ENCODE measurements at regions not wholly inside any gene's neighbourhood (a gene's known extent, or its start where the extent isn't known, plus 50 kb on each side); places are given as distances from the start of the nearest gene placed in this dataset.

DNA sequence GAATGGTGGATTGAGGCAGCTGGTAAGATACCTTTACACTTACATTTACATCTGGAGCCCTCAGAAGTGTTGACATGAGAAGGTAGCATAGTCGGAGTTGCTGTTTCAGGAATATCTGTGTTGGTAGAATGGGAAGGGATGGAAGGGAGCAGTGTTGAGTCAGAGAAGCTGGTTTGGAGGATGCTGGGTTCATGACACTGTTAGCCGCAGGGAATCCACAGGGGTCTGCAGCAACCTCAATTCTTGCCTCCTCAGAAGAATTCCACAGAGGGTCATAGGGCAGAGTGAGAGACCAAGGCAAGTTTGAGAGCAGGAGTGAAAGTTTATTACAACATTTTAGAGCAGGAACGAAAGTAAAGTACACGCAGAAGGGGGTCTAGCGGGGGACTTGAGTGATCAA, 536.8 kb downstream of the QKI start:
- H3K4me3 ChIP-seq (ENCODE audit: low read depth, low read length), result no peak overlapping the region
- TF ChIP-seq, protein P1, sequence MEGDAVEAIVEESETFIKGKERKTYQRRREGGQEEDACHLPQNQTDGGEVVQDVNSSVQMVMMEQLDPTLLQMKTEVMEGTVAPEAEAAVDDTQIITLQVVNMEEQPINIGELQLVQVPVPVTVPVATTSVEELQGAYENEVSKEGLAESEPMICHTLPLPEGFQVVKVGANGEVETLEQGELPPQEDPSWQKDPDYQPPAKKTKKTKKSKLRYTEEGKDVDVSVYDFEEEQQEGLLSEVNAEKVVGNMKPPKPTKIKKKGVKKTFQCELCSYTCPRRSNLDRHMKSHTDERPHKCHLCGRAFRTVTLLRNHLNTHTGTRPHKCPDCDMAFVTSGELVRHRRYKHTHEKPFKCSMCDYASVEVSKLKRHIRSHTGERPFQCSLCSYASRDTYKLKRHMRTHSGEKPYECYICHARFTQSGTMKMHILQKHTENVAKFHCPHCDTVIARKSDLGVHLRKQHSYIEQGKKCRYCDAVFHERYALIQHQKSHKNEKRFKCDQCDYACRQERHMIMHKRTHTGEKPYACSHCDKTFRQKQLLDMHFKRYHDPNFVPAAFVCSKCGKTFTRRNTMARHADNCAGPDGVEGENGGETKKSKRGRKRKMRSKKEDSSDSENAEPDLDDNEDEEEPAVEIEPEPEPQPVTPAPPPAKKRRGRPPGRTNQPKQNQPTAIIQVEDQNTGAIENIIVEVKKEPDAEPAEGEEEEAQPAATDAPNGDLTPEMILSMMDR (IDR thresholded peaks at IDR 0.05; ENCODE audit: control insufficient read depth, extremely low read depth, insufficient read depth), result no peak
- no peak for DNase-seq (ENCODE audit: low read depth)

DNA sequence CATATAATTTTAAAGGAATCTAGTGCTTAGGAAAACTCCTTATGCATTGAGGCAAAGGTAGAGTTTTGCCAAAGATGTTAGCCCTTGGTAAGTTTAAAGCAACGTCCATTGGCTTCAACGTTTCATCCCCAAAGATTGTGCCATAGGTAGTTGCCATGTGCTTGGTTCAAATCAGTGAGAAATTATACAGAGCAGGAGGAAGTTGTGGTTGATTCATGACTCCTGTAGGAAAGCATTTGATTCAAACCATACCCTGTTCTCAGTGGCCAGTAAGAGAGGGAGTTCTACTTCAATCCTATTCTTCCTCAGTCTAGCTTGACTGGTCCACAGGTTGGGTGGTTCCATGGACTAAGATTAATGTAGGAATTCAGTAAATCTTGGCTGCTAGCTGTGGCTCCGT, 535.6 kb downstream of the QKI start:
- H3K4me3 ChIP-seq (ENCODE audit: low read depth, low read length), result no peak overlapping the region
- no peak for DNase-seq (ENCODE audit: low read depth)
- TF ChIP-seq, protein P1 (IDR thresholded peaks at IDR 0.05; ENCODE audit: control insufficient read depth, extremely low read depth, insufficient read depth), result no peak

DNA sequence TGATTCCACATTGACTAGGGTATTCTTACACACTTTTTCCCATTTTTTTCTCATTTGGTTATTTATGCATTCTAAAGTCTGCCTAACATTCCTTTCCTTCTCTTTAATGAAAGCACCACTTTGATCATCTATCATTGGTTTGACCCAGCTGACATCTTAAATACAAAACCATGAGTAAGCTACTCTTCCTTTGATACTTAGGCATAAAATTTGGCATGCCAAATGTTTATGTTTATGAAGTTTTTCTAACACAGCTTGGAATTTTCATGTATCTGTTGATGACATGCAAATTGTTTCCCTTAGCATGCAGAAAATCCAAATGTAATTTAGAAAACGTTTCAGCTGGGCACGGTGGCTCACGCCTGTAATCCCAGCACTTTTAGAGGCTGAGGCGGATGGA, 534.9 kb downstream of the QKI start:
- TF ChIP-seq, protein P1 (IDR thresholded peaks at IDR 0.05; ENCODE audit: control insufficient read depth, extremely low read depth, insufficient read depth), result no peak
- no peak for DNase-seq (ENCODE audit: low read depth)
- H3K4me3 ChIP-seq (ENCODE audit: low read depth, low read length), result no peak overlapping the region

- TF ChIP-seq, protein P1 (IDR thresholded peaks at IDR 0.05; ENCODE audit: control insufficient read depth, extremely low read depth, insufficient read depth), result no peak
- no peak overlapping the region for H3K4me3 ChIP-seq (ENCODE audit: low read depth, low read length)
- no peak for DNase-seq (ENCODE audit: low read depth)
Observed at GRCh38 chr6:163948250-163948649, 533.7 kb downstream of the QKI start.

- TF ChIP-seq, protein P1 (IDR thresholded peaks at IDR 0.05; ENCODE audit: control insufficient read depth, extremely low read depth, insufficient read depth), result no peak
- DNase-seq (ENCODE audit: low read depth), result no peak
- H3K4me3 ChIP-seq (ENCODE audit: low read depth, low read length), result no peak overlapping the region
Observed at GRCh38 chr6:163947276-163947675, 532.8 kb downstream of the QKI start.

DNA sequence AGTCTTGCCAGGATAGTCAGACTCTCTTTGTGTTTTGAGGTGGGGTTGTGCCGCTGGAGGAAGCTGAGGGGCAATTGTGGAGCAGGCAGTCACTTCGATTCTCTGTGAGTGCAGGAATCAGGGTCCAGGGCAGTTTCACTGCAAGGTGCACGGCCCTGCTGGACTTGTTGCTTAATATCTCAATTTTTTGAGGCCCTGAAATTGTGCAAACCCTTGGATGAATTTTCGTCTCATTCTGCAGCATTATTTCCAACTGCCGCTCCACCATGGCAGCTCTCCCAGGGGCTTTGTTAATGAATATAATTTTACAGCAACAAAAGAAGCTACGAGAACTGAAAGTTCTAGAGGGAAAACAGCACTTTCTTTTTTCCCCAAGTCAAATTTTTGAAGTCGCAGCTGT, 531.9 kb downstream of the QKI start:
- DNase-seq (ENCODE audit: low read depth), result no peak
- TF ChIP-seq, protein P1 (IDR thresholded peaks at IDR 0.05; ENCODE audit: control insufficient read depth, extremely low read depth, insufficient read depth), result no peak
- no peak overlapping the region for H3K4me3 ChIP-seq (ENCODE audit: low read depth, low read length)

- DNase-seq (ENCODE audit: low read depth), result no peak
- TF ChIP-seq, protein P1 (IDR thresholded peaks at IDR 0.05; ENCODE audit: control insufficient read depth, extremely low read depth, insufficient read depth), result no peak
- no peak overlapping the region for H3K4me3 ChIP-seq (ENCODE audit: low read depth, low read length)
Observed at GRCh38 chr6:163945808-163946207, 531.3 kb downstream of the QKI start.
